ENCODE measurements at regions not wholly inside any gene's neighbourhood (a gene's known extent, or its start where the extent isn't known, plus 50 kb on each side); places are given as distances from the start of the nearest gene placed in this dataset.
A peak's percentile ranks its signal among the peaks of the same experiment; 100 is the strongest.

DNA sequence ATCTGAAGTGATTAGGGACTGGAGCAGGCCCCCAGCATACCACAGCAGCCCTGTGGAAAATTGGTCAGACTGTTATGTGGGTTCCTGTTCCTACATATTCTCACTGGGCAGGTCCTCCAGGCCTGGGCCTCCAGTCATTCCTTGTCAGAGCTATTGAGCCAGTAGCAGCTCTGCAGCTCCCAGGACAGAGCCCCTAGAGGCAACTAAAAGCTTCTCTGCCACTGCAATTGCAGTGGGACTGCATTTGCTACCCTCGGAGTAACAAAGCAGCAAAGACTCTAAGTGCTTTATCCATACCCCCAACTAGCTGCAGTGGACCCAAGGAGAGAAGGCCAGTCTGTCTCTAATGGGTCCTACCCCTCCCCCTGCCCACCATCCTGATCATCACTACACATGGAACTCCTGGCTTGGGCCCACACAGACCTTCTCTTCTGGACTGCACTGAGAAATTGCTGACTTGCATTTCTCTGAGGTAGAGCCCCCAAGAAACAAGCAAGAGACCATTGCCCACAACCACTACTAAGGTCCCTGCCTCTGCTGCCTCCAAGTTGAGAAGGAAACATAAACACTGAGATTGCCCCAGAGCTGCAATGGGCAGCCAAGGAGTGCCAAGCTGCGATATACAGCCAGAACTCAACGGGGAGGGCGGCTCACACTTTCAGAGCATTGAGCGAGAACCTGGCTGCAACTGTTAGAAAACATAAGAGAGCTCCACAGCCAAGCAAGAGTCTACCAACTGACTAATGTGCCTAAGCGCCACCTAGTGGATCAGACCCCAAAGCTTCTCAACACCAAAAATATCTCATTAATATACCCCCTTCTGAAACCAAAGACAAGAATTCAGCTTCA, 738.7 kb upstream of the NDST4 start:
- Histone ChIP-seq H3K23ac (ENCODE audit: low read depth, low read length, poor library complexity) (no peak overlapping the region), H3K79me1 (ENCODE audit: low read depth, low read length) (no peaks in the 10 kb centered on the region), H3K4me3 (ENCODE audit: low read length in 2 of 2) (no peak overlapping the region), H3K9ac (ENCODE audit: low read depth, low read length, poor library complexity) (no peak overlapping the region), H2BK12ac (ENCODE audit: low read length) (no peak overlapping the region), H3K4me2 (ENCODE audit: insufficient read depth, low read length, poor library complexity, severe bottlenecking) (no peak overlapping the region), H2AFZ (ENCODE audit: low read length) (peak overlapping the region; percentile 76), H2AK5ac (ENCODE audit: low read depth, low read length) (peak overlapping the region; percentile 19), H4K91ac (ENCODE audit: low read depth, low read length, poor library complexity) (no peak overlapping the region), H2BK120ac (ENCODE audit: low read depth, low read length) (no peak overlapping the region), H3K27ac (replicated peaks; ENCODE audit: low read length) (no peak overlapping the region), H3K36me3 (replicated peaks in 1 of 2; ENCODE audit: control insufficient read depth in 2 of 2, insufficient read depth in 2 of 2, low read length in 2 of 2) (no peaks in the 10 kb centered on the region), H4K8ac (ENCODE audit: low read depth, low read length) (peak overlapping the region; percentile 92), H3K18ac (ENCODE audit: low read length) (peak overlapping the region; percentile 52), H3K9me3 (replicated peaks in 1 of 2; ENCODE audit: control insufficient read depth in 2 of 2, insufficient read depth in 1 of 2, low read depth in 1 of 2, low read length in 2 of 2) (no peaks in the 10 kb centered on the region), H3K27me3 (ENCODE audit: control insufficient read depth in 3 of 3, insufficient read depth in 3 of 3, low read depth in 1 of 3, low read length in 3 of 3) (no peaks in the 10 kb centered on the region), H2BK5ac (ENCODE audit: low read length) (no peak overlapping the region), H3K4ac (ENCODE audit: low read length) (no peak overlapping the region), H2BK15ac (ENCODE audit: low read length) (no peak overlapping the region), H3K14ac (ENCODE audit: low read length) (no peak overlapping the region), H3K4me1 (ENCODE audit: control insufficient read depth in 2 of 2, insufficient read depth in 1 of 2, low read depth in 1 of 2, low read length in 2 of 2) (peaks cover 0 to 2% of the 10 kb centered on the region in 2 donors)
- peak; percentile 40 for DNase-seq (ENCODE audit: low spot score)
- no CpG with 5 or more reads among the region's 6 CpGs for WGBS, 2 donors (ENCODE audit: extremely low coverage in 2 of 2, insufficient read length in 2 of 2, insufficient replicate concordance in 1 of 2)

DNA sequence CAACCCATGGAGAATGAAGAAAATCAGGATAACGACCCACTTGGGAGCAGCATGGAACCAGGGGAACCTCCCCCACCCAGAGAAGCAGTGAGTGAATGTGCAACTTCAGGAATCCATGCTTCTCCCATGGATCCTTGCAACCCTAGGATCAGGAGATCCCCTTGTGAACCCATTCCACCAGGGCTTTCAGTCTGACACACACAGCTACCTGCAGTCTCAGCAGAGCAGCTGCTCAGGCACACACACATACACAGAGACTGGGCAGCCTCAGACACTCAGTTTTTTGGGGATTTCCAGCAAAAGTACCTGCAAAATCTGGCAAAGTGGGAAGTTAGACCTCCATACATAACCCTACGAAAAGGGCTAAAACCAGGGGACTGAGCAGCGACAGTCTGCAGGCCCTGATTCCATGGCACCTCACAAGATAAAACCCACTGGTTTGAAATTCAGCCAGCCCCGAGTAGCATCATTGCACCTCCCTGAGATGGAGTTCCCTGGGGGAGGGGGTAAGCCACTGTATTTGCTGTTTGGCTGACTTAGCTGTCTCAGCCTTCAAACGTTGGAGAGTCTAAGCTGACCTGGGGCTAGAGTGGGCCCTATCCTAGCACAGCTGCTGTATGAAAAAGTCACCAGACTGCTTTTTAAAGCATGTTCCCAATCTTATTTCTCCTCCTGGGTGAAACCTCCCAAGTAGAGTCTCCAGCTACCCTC, 737.5 kb upstream of the NDST4 start:
- H3K4me3 ChIP-seq (ENCODE audit: low read length in 2 of 2): no peak overlapping the region
- no peak overlapping the region for H3K23ac ChIP-seq (ENCODE audit: low read depth, low read length, poor library complexity)
- no peaks in the 10 kb centered on the region for H3K9me3 ChIP-seq (replicated peaks in 1 of 2; ENCODE audit: control insufficient read depth in 2 of 2, insufficient read depth in 1 of 2, low read depth in 1 of 2, low read length in 2 of 2)
- WGBS, 2 donors (ENCODE audit: extremely low coverage in 2 of 2, insufficient read length in 2 of 2, insufficient replicate concordance in 1 of 2): no CpG with 5 or more reads among the region's 5 CpGs
- no peaks in the 10 kb centered on the region for H3K27me3 ChIP-seq (ENCODE audit: control insufficient read depth in 3 of 3, insufficient read depth in 3 of 3, low read depth in 1 of 3, low read length in 3 of 3)
- no peak overlapping the region for H4K8ac ChIP-seq (ENCODE audit: low read depth, low read length)
- no peak overlapping the region for H3K14ac ChIP-seq (ENCODE audit: low read length)
- H3K79me1 ChIP-seq (ENCODE audit: low read depth, low read length): no peaks in the 10 kb centered on the region
- peak overlapping the region; percentile 35 for H2AFZ ChIP-seq (ENCODE audit: low read length)
- H3K36me3 ChIP-seq (replicated peaks in 1 of 2; ENCODE audit: control insufficient read depth in 2 of 2, insufficient read depth in 2 of 2, low read length in 2 of 2): no peaks in the 10 kb centered on the region
- peaks cover 0 to 2% of the 10 kb centered on the region in 2 donors for H3K4me1 ChIP-seq (ENCODE audit: control insufficient read depth in 2 of 2, insufficient read depth in 1 of 2, low read depth in 1 of 2, low read length in 2 of 2)
- H3K4me2 ChIP-seq (ENCODE audit: insufficient read depth, low read length, poor library complexity, severe bottlenecking): no peak overlapping the region
- no peak overlapping the region for H3K9ac ChIP-seq (ENCODE audit: low read depth, low read length, poor library complexity)
- H3K27ac ChIP-seq (replicated peaks; ENCODE audit: low read length): no peak overlapping the region
- no peak overlapping the region for H3K18ac ChIP-seq (ENCODE audit: low read length)
- H2BK15ac ChIP-seq (ENCODE audit: low read length): no peak overlapping the region
- no peak overlapping the region for H2BK12ac ChIP-seq (ENCODE audit: low read length)
- H2BK120ac ChIP-seq (ENCODE audit: low read depth, low read length): no peak overlapping the region
- no peak for DNase-seq (ENCODE audit: low spot score)
- H3K4ac ChIP-seq (ENCODE audit: low read length): no peak overlapping the region
- H2AK5ac ChIP-seq (ENCODE audit: low read depth, low read length): no peak overlapping the region
- no peak overlapping the region for H4K91ac ChIP-seq (ENCODE audit: low read depth, low read length, poor library complexity)
- H2BK5ac ChIP-seq (ENCODE audit: low read length): no peak overlapping the region

DNA sequence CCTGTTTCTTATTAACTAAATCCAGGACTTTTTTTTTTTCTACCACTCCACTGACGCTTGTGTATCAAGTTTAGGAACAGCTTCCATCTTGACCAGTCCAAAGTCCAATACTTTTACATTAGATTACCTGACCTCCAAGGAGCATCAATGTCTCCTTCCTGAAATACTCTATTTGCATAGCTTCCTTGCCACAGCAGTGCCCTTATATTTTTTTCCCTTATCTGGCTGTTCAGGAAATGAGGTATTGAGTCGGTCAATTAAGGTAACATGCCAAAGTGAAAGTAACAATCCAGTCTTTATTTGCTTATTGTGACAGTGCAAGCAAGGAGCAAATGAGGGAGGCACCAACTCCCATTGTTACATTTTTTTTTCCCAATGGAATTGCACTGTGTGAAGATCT, 730.8 kb upstream of the NDST4 start:
- Histone ChIP-seq H3K18ac (ENCODE audit: low read length) (no peak overlapping the region), H2BK15ac (ENCODE audit: low read length) (no peak overlapping the region), H2BK12ac (ENCODE audit: low read length) (no peak overlapping the region), H3K4ac (ENCODE audit: low read length) (no peak overlapping the region), H2BK120ac (ENCODE audit: low read depth, low read length) (no peak overlapping the region), H3K36me3 (replicated peaks in 1 of 2; ENCODE audit: control insufficient read depth in 2 of 2, insufficient read depth in 2 of 2, low read length in 2 of 2) (no peaks in the 10 kb centered on the region), H3K14ac (ENCODE audit: low read length) (no peak overlapping the region), H3K9me3 (replicated peaks in 1 of 2; ENCODE audit: control insufficient read depth in 2 of 2, insufficient read depth in 1 of 2, low read depth in 1 of 2, low read length in 2 of 2) (no peaks in the 10 kb centered on the region), H3K23ac (ENCODE audit: low read depth, low read length, poor library complexity) (no peak overlapping the region), H3K27ac (replicated peaks; ENCODE audit: low read length) (no peak overlapping the region), H3K27me3 (ENCODE audit: control insufficient read depth in 3 of 3, insufficient read depth in 3 of 3, low read depth in 1 of 3, low read length in 3 of 3) (no peaks in the 10 kb centered on the region), H2AFZ (ENCODE audit: low read length) (peak overlapping the region; percentile 24), H3K4me2 (ENCODE audit: insufficient read depth, low read length, poor library complexity, severe bottlenecking) (no peak overlapping the region), H2BK5ac (ENCODE audit: low read length) (no peak overlapping the region), H3K4me3 (ENCODE audit: low read length in 2 of 2) (no peak overlapping the region), H3K9ac (ENCODE audit: low read depth, low read length, poor library complexity) (no peak overlapping the region), H2AK5ac (ENCODE audit: low read depth, low read length) (no peak overlapping the region), H3K79me1 (ENCODE audit: low read depth, low read length) (no peaks in the 10 kb centered on the region), H4K8ac (ENCODE audit: low read depth, low read length) (no peak overlapping the region), H3K4me1 (ENCODE audit: control insufficient read depth in 2 of 2, insufficient read depth in 1 of 2, low read depth in 1 of 2, low read length in 2 of 2) (no peaks in the 10 kb centered on the region), H4K91ac (ENCODE audit: low read depth, low read length, poor library complexity) (no peak overlapping the region)
- WGBS, 2 donors (ENCODE audit: extremely low coverage in 2 of 2, insufficient read length in 2 of 2, insufficient replicate concordance in 1 of 2): no CpG with 5 or more reads among the region's 2 CpGs
- no peak for DNase-seq (ENCODE audit: low spot score)

DNA sequence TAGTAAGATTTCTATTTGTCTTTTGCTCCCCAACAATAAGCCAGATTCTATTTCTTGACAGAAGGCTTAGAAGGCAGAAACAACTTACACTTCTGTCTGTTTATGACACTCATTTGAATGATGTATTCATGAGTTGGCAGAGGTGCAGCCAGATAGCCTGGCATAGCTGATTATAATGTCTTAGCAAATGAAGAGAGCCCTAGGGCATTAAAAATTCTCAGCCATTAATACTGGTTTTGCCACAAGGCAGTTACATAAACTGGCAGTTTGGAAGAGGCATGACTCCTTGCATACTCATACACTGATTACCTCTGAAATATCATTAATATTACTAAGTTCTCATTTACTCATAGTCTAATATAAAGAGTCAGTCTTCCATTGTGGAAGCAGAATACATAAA, 728.5 kb upstream of the NDST4 start:
- Histone ChIP-seq H2AK5ac (ENCODE audit: low read depth, low read length) (no peak overlapping the region), H2BK12ac (ENCODE audit: low read length) (no peak overlapping the region), H3K18ac (ENCODE audit: low read length) (no peak overlapping the region), H3K4me2 (ENCODE audit: insufficient read depth, low read length, poor library complexity, severe bottlenecking) (no peak overlapping the region), H3K27ac (replicated peaks; ENCODE audit: low read length) (no peak overlapping the region), H2BK120ac (ENCODE audit: low read depth, low read length) (no peak overlapping the region), H3K9me3 (replicated peaks in 1 of 2; ENCODE audit: control insufficient read depth in 2 of 2, insufficient read depth in 1 of 2, low read depth in 1 of 2, low read length in 2 of 2) (no peaks in the 10 kb centered on the region), H3K4me3 (ENCODE audit: low read length in 2 of 2) (no peak overlapping the region), H2AFZ (ENCODE audit: low read length) (no peak overlapping the region), H3K14ac (ENCODE audit: low read length) (no peak overlapping the region), H3K23ac (ENCODE audit: low read depth, low read length, poor library complexity) (no peak overlapping the region), H3K36me3 (replicated peaks in 1 of 2; ENCODE audit: control insufficient read depth in 2 of 2, insufficient read depth in 2 of 2, low read length in 2 of 2) (no peaks in the 10 kb centered on the region), H4K8ac (ENCODE audit: low read depth, low read length) (no peak overlapping the region), H3K79me1 (ENCODE audit: low read depth, low read length) (no peaks in the 10 kb centered on the region), H2BK15ac (ENCODE audit: low read length) (no peak overlapping the region), H3K27me3 (ENCODE audit: control insufficient read depth in 3 of 3, insufficient read depth in 3 of 3, low read depth in 1 of 3, low read length in 3 of 3) (no peaks in the 10 kb centered on the region), H4K91ac (ENCODE audit: low read depth, low read length, poor library complexity) (no peak overlapping the region), H3K4me1 (ENCODE audit: control insufficient read depth in 2 of 2, insufficient read depth in 1 of 2, low read depth in 1 of 2, low read length in 2 of 2) (no peaks in the 10 kb centered on the region), H3K4ac (ENCODE audit: low read length) (no peak overlapping the region), H3K9ac (ENCODE audit: low read depth, low read length, poor library complexity) (no peak overlapping the region), H2BK5ac (ENCODE audit: low read length) (no peak overlapping the region)
- no peak for DNase-seq (ENCODE audit: low spot score)

Measured in neuronal stem cell (in vitro differentiated cells).